CD14-positive monocyte (primary cell): ENCODE measurements at regions not wholly inside any gene's neighbourhood (a gene's known extent, or its start where the extent isn't known, plus 50 kb on each side); places are given as distances from the start of the nearest gene placed in this dataset.

ENCODE experiments used
- DNase-seq, 3 donors: peaks; one replicate each; pipeline ENCODE4 v3.0.0-alpha.2; 2011 to 2022
- H2AFZ ChIP-seq: 2 replicates; pipeline ENCODE4 v1.6.0; 2012; ENCODE audit warnings: mild to moderate bottlenecking, low read depth, low read length, inconsistent platforms; ENCODE audit not compliant: insufficient read depth, poor library complexity, severe bottlenecking
- H3K27ac ChIP-seq, 2 donors: 1 replicate in 1 of 2; 2 replicates in 1 of 2; pipeline ENCODE4 v1.5.1; 2012 to 2013; ENCODE audit warnings: low read length in 2 of 2, control low read depth in 1 of 2, inconsistent platforms in 1 of 2, low read depth in 1 of 2, mild to moderate bottlenecking in 1 of 2
- H3K27me3 ChIP-seq, 2 donors: one replicate each; pipeline versions ENCODE4 v1.6.0 to v1.6.1; 2011 to 2013; ENCODE audit warnings: low read length in 2 of 2; ENCODE audit not compliant: control insufficient read depth in 2 of 2, insufficient read depth in 2 of 2
- H3K36me3 ChIP-seq, 2 donors: replicated peaks in 1 of 2; 1 replicate in 1 of 2; 2 replicates in 1 of 2; pipeline versions ENCODE4 v1.5.1 to v1.6.1; 2012 to 2013; ENCODE audit warnings: low read length in 2 of 2, control low read depth in 1 of 2, inconsistent platforms in 1 of 2, mild to moderate bottlenecking in 1 of 2; ENCODE audit not compliant: insufficient read depth in 2 of 2, control insufficient read depth in 1 of 2
- H3K4me1 ChIP-seq, 2 donors: 1 replicate in 1 of 2; 2 replicates in 1 of 2; pipeline versions ENCODE4 v1.5.1 to v1.6.1; 2012 to 2013; ENCODE audit warnings: low read length in 2 of 2, control low read depth in 1 of 2, inconsistent platforms in 1 of 2, mild to moderate bottlenecking in 1 of 2, moderate library complexity in 1 of 2; ENCODE audit not compliant: insufficient read depth in 2 of 2, control insufficient read depth in 1 of 2
- H3K4me2 ChIP-seq: replicated peaks from 2 replicates; pipeline ENCODE3; 2012; ENCODE audit warnings: low read length, moderate library complexity, mild to moderate bottlenecking; ENCODE audit not compliant: poor library complexity, severe bottlenecking; ENCODE audit errors: extremely low read depth
- H3K4me3 ChIP-seq, 3 experiments: fragments of 200-600 bp in 1 of 3; sonication (generic) in 1 of 3; replicated peaks in 1 of 3; 1 replicate in 2 of 3; 2 replicates in 1 of 3; pipeline ENCODE4 v1.5.1; 2011 to 2013; ENCODE audit warnings: low read length in 3 of 3, mild to moderate bottlenecking in 3 of 3, control low read depth in 2 of 3, low read depth in 2 of 3, inconsistent platforms in 1 of 3, moderate library complexity in 1 of 3
- H3K79me2 ChIP-seq: 2 replicates; pipeline ENCODE4 v1.6.0; 2012; ENCODE audit warnings: mild to moderate bottlenecking, control low read depth, inconsistent platforms, low read length, moderate library complexity; ENCODE audit not compliant: insufficient read depth
- H3K9ac ChIP-seq: 2 replicates; pipeline ENCODE4 v1.6.0; 2017; ENCODE audit warnings: low read length, mild to moderate bottlenecking; ENCODE audit not compliant: insufficient read depth, poor library complexity, severe bottlenecking
- H3K9me3 ChIP-seq, 2 donors: replicated peaks in 1 of 2; 1 replicate in 1 of 2; 2 replicates in 1 of 2; pipeline versions ENCODE4 v1.5.1 to v1.6.1; 2012 to 2013; ENCODE audit warnings: low read length in 2 of 2, control low read depth in 1 of 2; ENCODE audit not compliant: control insufficient read depth in 1 of 2, insufficient read depth in 1 of 2
- H4K20me1 ChIP-seq: 2 replicates; pipeline ENCODE4 v1.6.0; 2012; ENCODE audit warnings: mild to moderate bottlenecking, low read length, control low read depth, moderate library complexity; ENCODE audit not compliant: insufficient read depth
- H3K27ac Mint-ChIP-seq, 7 donors: one replicate each; pipeline ENCODE4 v1.8.0; 2020; ENCODE audit warnings: mild to moderate bottlenecking in 7 of 7, mixed read lengths in 7 of 7, moderate library complexity in 6 of 7, inconsistent platforms in 2 of 7
- H3K27me3 Mint-ChIP-seq, 3 donors: one replicate each; pipeline ENCODE4 v1.8.0; 2021 to 2022; ENCODE audit warnings: low read depth in 3 of 3, mild to moderate bottlenecking in 3 of 3, mixed read lengths in 3 of 3, moderate library complexity in 3 of 3, inconsistent platforms in 1 of 3
- H3K36me3 Mint-ChIP-seq, 2 donors: one replicate each; pipeline ENCODE4 v1.8.0; 2020; ENCODE audit warnings: mixed read lengths in 2 of 2, inconsistent platforms in 1 of 2, mild to moderate bottlenecking in 1 of 2
- H3K4me1 Mint-ChIP-seq: one replicate; pipeline ENCODE4 v1.8.0; 2020; ENCODE audit warnings: mild to moderate bottlenecking, mixed read lengths
- H3K4me3 Mint-ChIP-seq, 2 donors: one replicate each; pipeline ENCODE4 v1.8.0; 2020; ENCODE audit warnings: mild to moderate bottlenecking in 2 of 2, mixed read lengths in 2 of 2, moderate library complexity in 1 of 2
- H3K9me3 Mint-ChIP-seq, 7 donors: one replicate each; pipeline ENCODE4 v1.8.0; 2020 to 2022; ENCODE audit warnings: mixed read lengths in 7 of 7, mild to moderate bottlenecking in 6 of 7, moderate library complexity in 6 of 7, inconsistent platforms in 2 of 7
- WGBS: methylation state at CpG from one replicate; pipeline ENCODE4 v1.1.5; 2013; ENCODE audit warnings: missing lambda C conversion rate; ENCODE audit not compliant: insufficient coverage; 5-methylcytosine and 5-hydroxymethylcytosine counted together
- intact Hi-C, 2 donors: fragments of 100-400 bp; cut with micrococcal nuclease; formaldehyde crosslinking; loops; one replicate each; pipeline versions ENCODE4 v1.15.0 to v1.15.1; 2023
- TF ChIP-seq, protein P1 (sequence below): fragments of 200-600 bp; IDR thresholded peaks from one replicate; pipeline ENCODE4 v1.8.0; 2022; ENCODE audit warnings: antibody characterized with exemption, mild to moderate bottlenecking

DNA sequence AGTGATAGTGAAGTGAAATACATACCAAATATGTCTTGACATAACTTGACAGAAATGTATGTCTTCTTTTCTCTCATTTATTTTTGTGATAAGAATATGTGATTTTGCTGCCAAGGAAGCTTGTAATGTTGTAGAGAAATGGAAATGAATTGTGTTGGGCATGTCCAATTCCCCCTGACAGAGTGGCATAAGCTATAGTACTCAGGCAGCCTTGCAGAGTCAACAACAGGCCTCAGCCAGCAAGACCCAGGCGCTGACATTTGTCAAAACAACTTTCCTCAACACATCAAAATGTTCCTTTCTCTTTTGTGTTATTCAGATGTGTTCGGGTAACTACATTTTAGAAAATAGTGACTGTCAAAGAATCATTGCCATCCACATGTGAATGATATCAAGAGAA, 538.1 kb upstream of the ATP11B start:
- no peak for DNase-seq
- H3K4me3 ChIP-seq, result no peak overlapping the region

DNA sequence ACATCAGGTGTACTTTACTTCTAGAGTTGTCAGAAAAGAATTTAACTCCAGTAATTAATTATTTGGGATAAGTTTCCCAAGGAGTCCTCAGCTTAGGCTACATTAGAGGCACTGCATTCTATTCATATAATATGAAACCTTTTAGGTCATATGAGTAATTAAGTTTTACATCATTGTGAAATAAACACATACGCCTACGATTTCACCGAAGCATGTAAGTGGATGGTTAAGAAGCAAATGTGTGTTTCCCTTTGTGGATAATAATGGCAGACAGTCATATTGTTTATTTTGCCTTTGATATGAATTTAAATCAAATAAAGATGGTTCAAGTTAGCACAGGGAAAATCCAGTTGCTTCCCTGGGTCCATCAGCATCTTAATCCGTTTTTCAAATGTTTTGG, 535.9 kb upstream of the ATP11B start:
- WGBS, result 100% methylated on average over 1 of the region's 4 CpGs
- Histone ChIP-seq H3K27ac (no peak overlapping the region), H3K9ac (no peak overlapping the region), H3K9me3 (no peaks in the 10 kb centered on the region), H4K20me1 (no peaks in the 10 kb centered on the region), H3K79me2 (no peaks in the 10 kb centered on the region), H3K4me2 (no peak overlapping the region), H3K27me3 (no peaks in the 10 kb centered on the region), H3K4me1 (no peaks in the 10 kb centered on the region), H2AFZ (no peak overlapping the region), H3K36me3 (no peaks in the 10 kb centered on the region), H3K4me3 (no peak overlapping the region)
- Mint-ChIP-seq H3K36me3 (no peaks in the 10 kb centered on the region), H3K4me1 (no peaks in the 10 kb centered on the region), H3K4me3 (no peak overlapping the region), H3K27me3 (peaks cover 5 to 23% (median 9%) of the 10 kb centered on the region in 3 donors), H3K9me3 (no peaks in the 10 kb centered on the region), H3K27ac (no peak overlapping the region)
- no peak for DNase-seq
- intact Hi-C loops, result no loop called here
- TF ChIP-seq, protein P1, sequence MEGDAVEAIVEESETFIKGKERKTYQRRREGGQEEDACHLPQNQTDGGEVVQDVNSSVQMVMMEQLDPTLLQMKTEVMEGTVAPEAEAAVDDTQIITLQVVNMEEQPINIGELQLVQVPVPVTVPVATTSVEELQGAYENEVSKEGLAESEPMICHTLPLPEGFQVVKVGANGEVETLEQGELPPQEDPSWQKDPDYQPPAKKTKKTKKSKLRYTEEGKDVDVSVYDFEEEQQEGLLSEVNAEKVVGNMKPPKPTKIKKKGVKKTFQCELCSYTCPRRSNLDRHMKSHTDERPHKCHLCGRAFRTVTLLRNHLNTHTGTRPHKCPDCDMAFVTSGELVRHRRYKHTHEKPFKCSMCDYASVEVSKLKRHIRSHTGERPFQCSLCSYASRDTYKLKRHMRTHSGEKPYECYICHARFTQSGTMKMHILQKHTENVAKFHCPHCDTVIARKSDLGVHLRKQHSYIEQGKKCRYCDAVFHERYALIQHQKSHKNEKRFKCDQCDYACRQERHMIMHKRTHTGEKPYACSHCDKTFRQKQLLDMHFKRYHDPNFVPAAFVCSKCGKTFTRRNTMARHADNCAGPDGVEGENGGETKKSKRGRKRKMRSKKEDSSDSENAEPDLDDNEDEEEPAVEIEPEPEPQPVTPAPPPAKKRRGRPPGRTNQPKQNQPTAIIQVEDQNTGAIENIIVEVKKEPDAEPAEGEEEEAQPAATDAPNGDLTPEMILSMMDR, result no peak

More for the DNA sequence above, 538.1 kb upstream of the ATP11B start:
- peaks cover 2 to 21% (median 9%) of the 10 kb centered on the region in 3 donors for H3K27me3 Mint-ChIP-seq
- 80% methylated on average over 1 of the region's 2 CpGs for WGBS
- H4K20me1 ChIP-seq, result no peaks in the 10 kb centered on the region
- H3K9me3 ChIP-seq, result no peaks in the 10 kb centered on the region
- no peak overlapping the region for H3K4me3 Mint-ChIP-seq
- TF ChIP-seq, protein P1, result no peak
- H3K9me3 Mint-ChIP-seq, result no peaks in the 10 kb centered on the region
- H3K27ac ChIP-seq, result no peak overlapping the region
- no peaks in the 10 kb centered on the region for H3K4me1 Mint-ChIP-seq
- no peaks in the 10 kb centered on the region for H3K36me3 ChIP-seq
- H3K79me2 ChIP-seq, result no peaks in the 10 kb centered on the region
- H3K27ac Mint-ChIP-seq, result no peak overlapping the region
- intact Hi-C loops, result no loop called here
- no peaks in the 10 kb centered on the region for H3K27me3 ChIP-seq
- H3K9ac ChIP-seq, result no peak overlapping the region
- H3K4me1 ChIP-seq, result no peaks in the 10 kb centered on the region
- no peak overlapping the region for H2AFZ ChIP-seq
- H3K4me2 ChIP-seq, result no peak overlapping the region
- H3K36me3 Mint-ChIP-seq, result no peaks in the 10 kb centered on the region
